SU-DHL-6 (cell line): ENCODE measurements at regions not wholly inside any gene's neighbourhood (a gene's known extent, or its start where the extent isn't known, plus 50 kb on each side); places are given as distances from the start of the nearest gene placed in this dataset.

ENCODE experiments used
- CTCF ChIP-seq: fragments of 200-600 bp; sonication (generic); IDR thresholded peaks from one replicate; pipeline ENCODE4 v1.5.1; 2017; ENCODE audit warnings: antibody characterized with exemption, mild to moderate bottlenecking, low read length, moderate library complexity; ENCODE audit not compliant: insufficient read depth, poor library complexity, severe bottlenecking
- EZH2phosphoT487 ChIP-seq: fragments of 200-600 bp; sonication (generic), shearing (Covaris generic); conservative IDR thresholded peaks from 2 replicates; pipeline ENCODE4 v1.6.1; 2018; ENCODE audit warnings: mild to moderate bottlenecking, antibody characterized with exemption, low read length, moderate library complexity, mixed read lengths

- TF ChIP-seq EZH2phosphoT487 (no peak), CTCF (no peak)
These were observed 399.7 kb upstream of the ADGRB3 start for GRCh38 chr6:68235326-68235784.
